Thyroid gland (tissue), 4 donors: ENCODE measurements at regions not wholly inside any gene's neighbourhood (a gene's known extent, or its start where the extent isn't known, plus 50 kb on each side); places are given as distances from the start of the nearest gene placed in this dataset.

ENCODE experiments used
- DNase-seq, 2 donors: peaks; one replicate each; pipeline ENCODE4 v3.0.0-alpha.2; 2019
- H3K27ac ChIP-seq, 3 donors: fragments of 200-600 bp; sonication (generic); 1 replicate in 2 of 3; 2 replicates in 1 of 3; pipeline ENCODE4 v1.5.1; 2016 to 2019; ENCODE audit warnings: mild to moderate bottlenecking in 1 of 3, moderate library complexity in 1 of 3
- H3K27me3 ChIP-seq: fragments of 200-600 bp; sonication (generic); one replicate; pipeline ENCODE4 v1.5.1; 2019
- H3K36me3 ChIP-seq, 2 donors: fragments of 200-600 bp; sonication (generic); one replicate each; pipeline ENCODE4 v1.5.1; 2016 to 2019
- H3K4me1 ChIP-seq, 2 donors: fragments of 200-600 bp; sonication (generic); one replicate each; pipeline ENCODE4 v1.5.1; 2017 to 2019
- H3K4me3 ChIP-seq, 3 donors: fragments of 200-600 bp; sonication (generic); replicated peaks in 1 of 3; 1 replicate in 2 of 3; 2 replicates in 1 of 3; pipeline ENCODE4 v1.5.1; 2016; ENCODE audit warnings: mild to moderate bottlenecking in 1 of 3
- H3K9me3 ChIP-seq: fragments of 200-600 bp; sonication (generic); one replicate; pipeline ENCODE4 v1.5.1; 2017
- CTCF ChIP-seq, 6 experiments: fragments of 200-600 bp in 3 of 6; fragments of 450-650 bp in 3 of 6; sonication (generic) in 3 of 6; IDR thresholded peaks; one replicate each; pipeline ENCODE4 v1.5.1; 2016 to 2019; ENCODE audit warnings: antibody characterized with exemption in 6 of 6, mild to moderate bottlenecking in 2 of 6, inconsistent platforms in 1 of 6, moderate library complexity in 1 of 6
- POLR2A ChIP-seq, 2 donors: fragments of 450-650 bp; IDR thresholded peaks; one replicate each; pipeline ENCODE4 v1.6.1; 2017; ENCODE audit warnings: antibody characterized with exemption in 2 of 2, mild to moderate bottlenecking in 2 of 2, moderate library complexity in 1 of 2
- WGBS, 2 donors: methylation state at CpG; one replicate each; pipeline ENCODE4 v1.1.5; 2017; 5-methylcytosine and 5-hydroxymethylcytosine counted together
- intact Hi-C: fragments of 100-400 bp; cut with DNase I; formaldehyde crosslinking; loops from one replicate; pipeline ENCODE4 v1.15.1; 2023

- 90 to 99% methylated on average over 11 to 12 of the region's 21 CpGs for WGBS, 2 donors
These were observed 75.4 kb downstream of the MRPL36 start for GRCh38 chr5:1723957-1724821.

GRCh38 chr5:1723476-1723875 lies 76.2 kb downstream of the MRPL36 start:
- WGBS, 2 donors, result 92 to 93% methylated on average over 7 of the region's 7 CpGs

More at GRCh38 chr5:1723957-1724821, 75.4 kb downstream of the MRPL36 start:
- no peaks in the 10 kb centered on the region for H3K36me3 ChIP-seq
- H3K4me3 ChIP-seq, result no peak overlapping the region
- no peak for DNase-seq
- H3K4me1 ChIP-seq, result no peaks in the 10 kb centered on the region
- no peaks in the 10 kb centered on the region for H3K9me3 ChIP-seq
- TF ChIP-seq CTCF (IDR thresholded peaks at IDR 0.05) (no peak), POLR2A (IDR thresholded peaks at IDR 0.05) (no peak)
- intact Hi-C loops, result no loop called here
- H3K27ac ChIP-seq, result no peak overlapping the region
- no peaks in the 10 kb centered on the region for H3K27me3 ChIP-seq

GRCh38 chr5:1722877-1723276 lies 76.8 kb downstream of the MRPL36 start:
- TF ChIP-seq CTCF (IDR thresholded peaks at IDR 0.05) (no peak), POLR2A (IDR thresholded peaks at IDR 0.05) (no peak)
- no peak overlapping the region for H3K27ac ChIP-seq
- no peak for DNase-seq
- no peak overlapping the region for H3K4me3 ChIP-seq
- WGBS, 2 donors, result 76 to 88% methylated on average over 13 of the region's 13 CpGs
- intact Hi-C loops, result no loop called here
- H3K4me1 ChIP-seq, result no peaks in the 10 kb centered on the region
- no peaks in the 10 kb centered on the region for H3K9me3 ChIP-seq
- no peaks in the 10 kb centered on the region for H3K36me3 ChIP-seq
- no peaks in the 10 kb centered on the region for H3K27me3 ChIP-seq

More at GRCh38 chr5:1723476-1723875, 76.2 kb downstream of the MRPL36 start:
- Histone ChIP-seq H3K4me3 (no peak overlapping the region), H3K9me3 (no peaks in the 10 kb centered on the region), H3K4me1 (no peaks in the 10 kb centered on the region), H3K27me3 (no peaks in the 10 kb centered on the region), H3K36me3 (no peaks in the 10 kb centered on the region), H3K27ac (no peak overlapping the region)
- TF ChIP-seq POLR2A (IDR thresholded peaks at IDR 0.05), result no peak
- TF ChIP-seq CTCF (IDR thresholded peaks at IDR 0.05), result no peak
- no peak for DNase-seq
- intact Hi-C loops, result no loop called here

- no peak for DNase-seq
- TF ChIP-seq POLR2A (IDR thresholded peaks at IDR 0.05) (no peak), CTCF (IDR thresholded peaks at IDR 0.05) (no peak)
- no peaks in the 10 kb centered on the region for H3K36me3 ChIP-seq
- no peak overlapping the region for H3K4me3 ChIP-seq
- no peak overlapping the region for H3K27ac ChIP-seq
- no peaks in the 10 kb centered on the region for H3K4me1 ChIP-seq
- H3K9me3 ChIP-seq, result no peaks in the 10 kb centered on the region
- intact Hi-C loops, result no loop called here
- whole genome bisulfite sequencing, 2 donors, result 85 to 87% methylated on average over 21 of the region's 21 CpGs
- H3K27me3 ChIP-seq, result no peaks in the 10 kb centered on the region
These were observed 79.1 kb downstream of the MRPL36 start for GRCh38 chr5:1720396-1721110.

GRCh38 chr5:1719860-1720259 lies 79.8 kb downstream of the MRPL36 start:
- intact Hi-C loops, result no loop called here
- TF ChIP-seq CTCF (IDR thresholded peaks at IDR 0.05) (no peak), POLR2A (IDR thresholded peaks at IDR 0.05) (no peak)
- Histone ChIP-seq H3K4me1 (no peaks in the 10 kb centered on the region), H3K36me3 (no peaks in the 10 kb centered on the region), H3K27ac (no peak overlapping the region), H3K4me3 (no peak overlapping the region), H3K27me3 (no peaks in the 10 kb centered on the region), H3K9me3 (no peaks in the 10 kb centered on the region)
- 62 to 89% methylated on average over 5 of the region's 5 CpGs for WGBS, 2 donors
- DNase-seq, result no peak
